CD4-positive, alpha-beta T cell treated with Interferon alpha-2 for 1 hour (primary cell): ENCODE measurements at regions not wholly inside any gene's neighbourhood (a gene's known extent, or its start where the extent isn't known, plus 50 kb on each side); places are given as distances from the start of the nearest gene placed in this dataset.

Experiments used
- DNase-seq, 2 donors: peaks; one replicate each; pipeline ENCODE4 v3.0.0-alpha.2; 2020 to 2022

- DNase-seq = no peak
Observed at GRCh38 chr10:36191009-36191408, 548.9 kb upstream of the FZD8 start.

GRCh38 chr10:36188461-36188860 is 546.4 kb upstream of the FZD8 start:
- no peak for DNase-seq

- DNase-seq = no peak
Observed at GRCh38 chr10:36188080-36188453, 546.0 kb upstream of the FZD8 start.

- DNase-seq = no peak
Observed at GRCh38 chr10:36187380-36188079, 545.4 kb upstream of the FZD8 start.

GRCh38 chr10:36185097-36185496 is 543.0 kb upstream of the FZD8 start:
- no peak for DNase-seq

GRCh38 chr10:36183726-36184125 is 541.6 kb upstream of the FZD8 start:
- no peak for DNase-seq

GRCh38 chr10:36183056-36183455 is 541.0 kb upstream of the FZD8 start:
- DNase-seq = no peak

- DNase-seq = no peak
Observed at GRCh38 chr10:36182606-36183005, 540.5 kb upstream of the FZD8 start.

GRCh38 chr10:36182179-36182566 is 540.1 kb upstream of the FZD8 start:
- DNase-seq = no peak

- no peak for DNase-seq
Observed at GRCh38 chr10:36181426-36182178, 539.5 kb upstream of the FZD8 start.

- DNase-seq = no peak
Observed at GRCh38 chr10:36178616-36179015, 536.5 kb upstream of the FZD8 start.

GRCh38 chr10:36177071-36177470 is 535.0 kb upstream of the FZD8 start:
- DNase-seq = no peak

- DNase-seq = no peak
Observed at GRCh38 chr10:36175954-36176353, 533.9 kb upstream of the FZD8 start.

- DNase-seq = no peak
Observed at GRCh38 chr10:36173364-36173763, 531.3 kb upstream of the FZD8 start.

- DNase-seq = no peak
Observed at GRCh38 chr10:36171953-36172940, 530.2 kb upstream of the FZD8 start.

- DNase-seq = no peak
Observed at GRCh38 chr10:36171556-36171952, 529.5 kb upstream of the FZD8 start.

GRCh38 chr10:36170943-36171501 is 528.9 kb upstream of the FZD8 start:
- DNase-seq = no peak

- DNase-seq = no peak
Observed at GRCh38 chr10:36170142-36170719, 528.1 kb upstream of the FZD8 start.

- no peak for DNase-seq
Observed at GRCh38 chr10:36168777-36169176, 526.7 kb upstream of the FZD8 start.

- no peak for DNase-seq
Observed at GRCh38 chr10:36164556-36165504, 522.7 kb upstream of the FZD8 start.

- no peak for DNase-seq
Observed at GRCh38 chr10:36163827-36164226, 521.7 kb upstream of the FZD8 start.

GRCh38 chr10:36157486-36157885 is 515.4 kb upstream of the FZD8 start:
- no peak for DNase-seq
